HFFc6 (cell line): ENCODE measurements at regions not wholly inside any gene's neighbourhood (a gene's known extent, or its start where the extent isn't known, plus 50 kb on each side); places are given as distances from the start of the nearest gene placed in this dataset.

Experiments used
- DNase-seq: peaks from one replicate; pipeline ENCODE4 v3.0.0-alpha.2; 2018
- H3K27ac Mint-ChIP-seq: 2 replicates; pipeline ENCODE4 v1.8.0; 2020; ENCODE audit warnings: mild to moderate bottlenecking, mixed read lengths
- H3K27me3 Mint-ChIP-seq: 2 replicates; pipeline ENCODE4 v1.8.0; 2021; ENCODE audit warnings: mild to moderate bottlenecking, moderate library complexity, mixed read lengths; ENCODE audit not compliant: insufficient read depth
- H3K36me3 Mint-ChIP-seq: 2 replicates; pipeline ENCODE4 v1.8.0; 2021; ENCODE audit warnings: low read depth, mixed read lengths
- H3K4me1 Mint-ChIP-seq: 2 replicates; pipeline ENCODE4 v1.8.0; 2020; ENCODE audit warnings: low read depth, mixed read lengths
- H3K4me3 Mint-ChIP-seq: 2 replicates; pipeline ENCODE4 v1.8.0; 2020; ENCODE audit warnings: mild to moderate bottlenecking, moderate library complexity, mixed read lengths
- H3K9me3 Mint-ChIP-seq: 2 replicates; pipeline ENCODE4 v1.8.0; 2020; ENCODE audit warnings: mild to moderate bottlenecking, mixed read lengths
- CTCF ChIP-seq: fragments of 200-600 bp; sonication (generic); IDR thresholded peaks from 2 replicates; pipeline ENCODE4 v1.5.0; 2021; ENCODE audit warnings: antibody characterized with exemption, mild to moderate bottlenecking

GRCh38 chr4:162849937-162850336, 316.8 kb downstream of the NAF1 start:
- Mint-ChIP-seq H3K9me3 (peaks cover 20% of the 10 kb centered on the region), H3K4me1 (no peaks in the 10 kb centered on the region), H3K27ac (no peak overlapping the region), H3K36me3 (no peaks in the 10 kb centered on the region), H3K4me3 (no peak overlapping the region), H3K27me3 (no peaks in the 10 kb centered on the region)
- TF ChIP-seq CTCF = no peak
- no peak for DNase-seq

GRCh38 chr4:162847945-162848549, 318.6 kb downstream of the NAF1 start:
- H3K4me1 Mint-ChIP-seq = no peaks in the 10 kb centered on the region
- H3K36me3 Mint-ChIP-seq = no peaks in the 10 kb centered on the region
- no peak overlapping the region for H3K27ac Mint-ChIP-seq
- no peak overlapping the region for H3K4me3 Mint-ChIP-seq
- H3K9me3 Mint-ChIP-seq = peaks cover 25% of the 10 kb centered on the region
- H3K27me3 Mint-ChIP-seq = no peaks in the 10 kb centered on the region
- DNase-seq = no peak
- TF ChIP-seq CTCF = no peak

GRCh38 chr4:162841753-162842152, 324.9 kb downstream of the NAF1 start:
- H3K4me1 Mint-ChIP-seq = no peaks in the 10 kb centered on the region
- no peaks in the 10 kb centered on the region for H3K27me3 Mint-ChIP-seq
- H3K27ac Mint-ChIP-seq = no peak overlapping the region
- no peak for DNase-seq
- TF ChIP-seq CTCF = no peak
- H3K4me3 Mint-ChIP-seq = no peak overlapping the region
- H3K9me3 Mint-ChIP-seq = peaks cover 23% of the 10 kb centered on the region
- H3K36me3 Mint-ChIP-seq = no peaks in the 10 kb centered on the region

- H3K36me3 Mint-ChIP-seq = no peaks in the 10 kb centered on the region
- H3K9me3 Mint-ChIP-seq = peaks cover 28% of the 10 kb centered on the region
- DNase-seq = no peak
- no peaks in the 10 kb centered on the region for H3K4me1 Mint-ChIP-seq
- H3K27me3 Mint-ChIP-seq = no peaks in the 10 kb centered on the region; the same call in 1 of the 2 replicates
- no peak for TF ChIP-seq CTCF
- no peak overlapping the region for H3K4me3 Mint-ChIP-seq
- no peak overlapping the region for H3K27ac Mint-ChIP-seq
Observed at GRCh38 chr4:162839814-162840213, 326.9 kb downstream of the NAF1 start.

- no peak for DNase-seq
- Mint-ChIP-seq H3K4me1 (no peaks in the 10 kb centered on the region), H3K36me3 (no peaks in the 10 kb centered on the region), H3K9me3 (peaks cover 26% of the 10 kb centered on the region), H3K27ac (no peak overlapping the region), H3K27me3 (no peaks in the 10 kb centered on the region; the same call in 1 of the 2 replicates), H3K4me3 (no peak overlapping the region)
- TF ChIP-seq CTCF = no peak
Observed at GRCh38 chr4:162838671-162839070, 328.0 kb downstream of the NAF1 start.

- Mint-ChIP-seq H3K27ac (no peak overlapping the region), H3K36me3 (no peaks in the 10 kb centered on the region), H3K4me1 (no peaks in the 10 kb centered on the region), H3K4me3 (no peak overlapping the region), H3K27me3 (no peaks in the 10 kb centered on the region; the same call in none of the 2 replicates), H3K9me3 (peaks cover 30% of the 10 kb centered on the region)
- TF ChIP-seq CTCF = no peak
- no peak for DNase-seq
Observed at GRCh38 chr4:162837679-162838078, 329.0 kb downstream of the NAF1 start.
